ENCODE measurements at regions not wholly inside any gene's neighbourhood (a gene's known extent, or its start where the extent isn't known, plus 50 kb on each side); places are given as distances from the start of the nearest gene placed in this dataset.

DNA sequence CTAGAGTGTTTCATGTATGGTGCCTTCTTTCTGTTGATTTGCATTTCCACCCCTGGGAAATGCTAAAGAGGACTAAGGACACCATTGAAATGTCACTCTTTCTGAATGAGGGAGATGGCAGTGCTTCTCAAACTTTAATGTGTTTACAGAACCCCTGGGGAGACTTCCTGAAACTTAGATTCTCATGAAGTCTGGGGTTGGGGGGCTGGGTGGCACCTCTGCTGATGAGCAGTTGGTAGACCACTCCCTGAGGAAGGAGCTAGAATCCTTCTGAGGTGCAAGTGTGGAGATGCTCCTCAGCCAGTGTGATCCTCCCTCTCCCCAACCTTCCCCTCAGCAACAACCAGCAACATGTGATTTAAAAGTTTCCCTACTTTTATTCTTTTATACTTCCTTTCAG is 546.8 kb downstream of the LRRC70 start:
- H3K4me2 ChIP-seq (ENCODE audit: low read length) = no peak overlapping the region

DNA sequence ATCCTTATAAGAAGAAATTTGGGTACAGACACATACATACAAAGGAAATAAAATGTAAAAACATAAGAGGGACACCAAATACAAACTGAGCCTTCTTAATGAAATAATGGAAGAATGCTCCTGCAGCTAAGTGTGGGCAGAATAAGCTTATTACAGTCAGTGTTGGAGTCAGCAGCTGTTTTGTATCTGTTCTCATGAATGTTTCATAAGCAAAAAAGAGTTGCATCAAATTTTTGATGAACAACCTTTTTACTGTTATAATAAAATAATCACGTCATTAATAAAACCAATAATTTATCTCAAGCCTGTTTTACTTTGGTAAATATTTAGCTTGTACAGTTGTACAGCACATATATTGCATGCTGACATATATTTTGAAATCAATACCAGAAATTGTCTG is 545.6 kb downstream of the LRRC70 start:
- TF ChIP-seq, protein P1, sequence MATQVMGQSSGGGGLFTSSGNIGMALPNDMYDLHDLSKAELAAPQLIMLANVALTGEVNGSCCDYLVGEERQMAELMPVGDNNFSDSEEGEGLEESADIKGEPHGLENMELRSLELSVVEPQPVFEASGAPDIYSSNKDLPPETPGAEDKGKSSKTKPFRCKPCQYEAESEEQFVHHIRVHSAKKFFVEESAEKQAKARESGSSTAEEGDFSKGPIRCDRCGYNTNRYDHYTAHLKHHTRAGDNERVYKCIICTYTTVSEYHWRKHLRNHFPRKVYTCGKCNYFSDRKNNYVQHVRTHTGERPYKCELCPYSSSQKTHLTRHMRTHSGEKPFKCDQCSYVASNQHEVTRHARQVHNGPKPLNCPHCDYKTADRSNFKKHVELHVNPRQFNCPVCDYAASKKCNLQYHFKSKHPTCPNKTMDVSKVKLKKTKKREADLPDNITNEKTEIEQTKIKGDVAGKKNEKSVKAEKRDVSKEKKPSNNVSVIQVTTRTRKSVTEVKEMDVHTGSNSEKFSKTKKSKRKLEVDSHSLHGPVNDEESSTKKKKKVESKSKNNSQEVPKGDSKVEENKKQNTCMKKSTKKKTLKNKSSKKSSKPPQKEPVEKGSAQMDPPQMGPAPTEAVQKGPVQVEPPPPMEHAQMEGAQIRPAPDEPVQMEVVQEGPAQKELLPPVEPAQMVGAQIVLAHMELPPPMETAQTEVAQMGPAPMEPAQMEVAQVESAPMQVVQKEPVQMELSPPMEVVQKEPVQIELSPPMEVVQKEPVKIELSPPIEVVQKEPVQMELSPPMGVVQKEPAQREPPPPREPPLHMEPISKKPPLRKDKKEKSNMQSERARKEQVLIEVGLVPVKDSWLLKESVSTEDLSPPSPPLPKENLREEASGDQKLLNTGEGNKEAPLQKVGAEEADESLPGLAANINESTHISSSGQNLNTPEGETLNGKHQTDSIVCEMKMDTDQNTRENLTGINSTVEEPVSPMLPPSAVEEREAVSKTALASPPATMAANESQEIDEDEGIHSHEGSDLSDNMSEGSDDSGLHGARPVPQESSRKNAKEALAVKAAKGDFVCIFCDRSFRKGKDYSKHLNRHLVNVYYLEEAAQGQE (IDR thresholded peaks at IDR 0.05; ENCODE audit: borderline replicate concordance) = no peak
- no peak for TF ChIP-seq TAF1 (IDR thresholded peaks at IDR 0.05; ENCODE audit: low read depth)
- TF ChIP-seq POLR2AphosphoS5 (IDR thresholded peaks at IDR 0.05) = no peak
- TF ChIP-seq EZH2 (IDR thresholded peaks at IDR 0.05; ENCODE audit: borderline replicate concordance, insufficient read depth, low read length, poor library complexity, severe bottlenecking) = no peak
- TF ChIP-seq SMC3 (conservative IDR thresholded peaks at IDR 0.05; ENCODE audit: poor library complexity) = no peak
- no peak for TF ChIP-seq EP300 (conservative IDR thresholded peaks at IDR 0.05; ENCODE audit: poor library complexity, severe bottlenecking)
- no peaks in the 10 kb centered on the region for H3F3A ChIP-seq (ENCODE audit: insufficient read depth, low read length, poor library complexity, severe bottlenecking)
- H3K9me3 ChIP-seq (ENCODE audit: low read length) = no peaks in the 10 kb centered on the region
- H3K9me2 ChIP-seq (ENCODE audit: insufficient read depth, low read length) = no peaks in the 10 kb centered on the region
- no peak overlapping the region for H3K9ac ChIP-seq (ENCODE audit: low read length)
- no peak overlapping the region for H2AFZ ChIP-seq (ENCODE audit: low read depth, low read length)
- H3K79me2 ChIP-seq (replicated peaks; ENCODE audit: insufficient read depth, low read length) = no peaks in the 10 kb centered on the region
- no peak overlapping the region for H3K4me2 ChIP-seq (ENCODE audit: low read length)
- no peaks in the 10 kb centered on the region for H3K27me3 ChIP-seq (ENCODE audit: insufficient read depth, low read depth, low read length)
- H4K20me1 ChIP-seq (ENCODE audit: insufficient read depth) = no peaks in the 10 kb centered on the region
- no peaks in the 10 kb centered on the region for H3K36me3 ChIP-seq (ENCODE audit: insufficient read depth, low read length)
- no peak overlapping the region for H3K27ac ChIP-seq (ENCODE audit: low read length)
- no peak overlapping the region for H3K4me3 ChIP-seq (ENCODE audit: low read length)

More for the DNA sequence above, 546.8 kb downstream of the LRRC70 start:
- Histone ChIP-seq H3K4me3 (ENCODE audit: low read length) (no peak overlapping the region), H4K20me1 (ENCODE audit: insufficient read depth) (no peaks in the 10 kb centered on the region), H2AFZ (ENCODE audit: low read depth, low read length) (no peak overlapping the region), H3K36me3 (ENCODE audit: insufficient read depth, low read length) (no peaks in the 10 kb centered on the region), H3K9me3 (ENCODE audit: low read length) (no peaks in the 10 kb centered on the region), H3K27ac (ENCODE audit: low read length) (no peak overlapping the region), H3K27me3 (ENCODE audit: insufficient read depth, low read depth, low read length) (no peaks in the 10 kb centered on the region), H3K9ac (ENCODE audit: low read length) (no peak overlapping the region), H3F3A (ENCODE audit: insufficient read depth, low read length, poor library complexity, severe bottlenecking) (no peaks in the 10 kb centered on the region), H3K79me2 (replicated peaks; ENCODE audit: insufficient read depth, low read length) (no peaks in the 10 kb centered on the region), H3K9me2 (ENCODE audit: insufficient read depth, low read length) (no peaks in the 10 kb centered on the region)
- no peak for TF ChIP-seq SMC3 (conservative IDR thresholded peaks at IDR 0.05; ENCODE audit: poor library complexity)
- TF ChIP-seq, protein P1 (IDR thresholded peaks at IDR 0.05; ENCODE audit: borderline replicate concordance) = no peak
- TF ChIP-seq EP300 (conservative IDR thresholded peaks at IDR 0.05; ENCODE audit: poor library complexity, severe bottlenecking) = no peak
- TF ChIP-seq TAF1 (IDR thresholded peaks at IDR 0.05; ENCODE audit: low read depth) = no peak
- TF ChIP-seq RAD21 (conservative IDR thresholded peaks at IDR 0.05) = no peak
- TF ChIP-seq, protein P2, sequence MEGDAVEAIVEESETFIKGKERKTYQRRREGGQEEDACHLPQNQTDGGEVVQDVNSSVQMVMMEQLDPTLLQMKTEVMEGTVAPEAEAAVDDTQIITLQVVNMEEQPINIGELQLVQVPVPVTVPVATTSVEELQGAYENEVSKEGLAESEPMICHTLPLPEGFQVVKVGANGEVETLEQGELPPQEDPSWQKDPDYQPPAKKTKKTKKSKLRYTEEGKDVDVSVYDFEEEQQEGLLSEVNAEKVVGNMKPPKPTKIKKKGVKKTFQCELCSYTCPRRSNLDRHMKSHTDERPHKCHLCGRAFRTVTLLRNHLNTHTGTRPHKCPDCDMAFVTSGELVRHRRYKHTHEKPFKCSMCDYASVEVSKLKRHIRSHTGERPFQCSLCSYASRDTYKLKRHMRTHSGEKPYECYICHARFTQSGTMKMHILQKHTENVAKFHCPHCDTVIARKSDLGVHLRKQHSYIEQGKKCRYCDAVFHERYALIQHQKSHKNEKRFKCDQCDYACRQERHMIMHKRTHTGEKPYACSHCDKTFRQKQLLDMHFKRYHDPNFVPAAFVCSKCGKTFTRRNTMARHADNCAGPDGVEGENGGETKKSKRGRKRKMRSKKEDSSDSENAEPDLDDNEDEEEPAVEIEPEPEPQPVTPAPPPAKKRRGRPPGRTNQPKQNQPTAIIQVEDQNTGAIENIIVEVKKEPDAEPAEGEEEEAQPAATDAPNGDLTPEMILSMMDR (IDR thresholded peaks at IDR 0.05; ENCODE audit: poor library complexity, severe bottlenecking) = no peak
- TF ChIP-seq MXI1 (conservative IDR thresholded peaks at IDR 0.05; ENCODE audit: poor library complexity, severe bottlenecking) = no peak
- TF ChIP-seq POLR2AphosphoS5 (IDR thresholded peaks at IDR 0.05) = no peak
- no peak for TF ChIP-seq EZH2 (IDR thresholded peaks at IDR 0.05; ENCODE audit: borderline replicate concordance, insufficient read depth, low read length, poor library complexity, severe bottlenecking)
